ENCODE measurements at regions not wholly inside any gene's neighbourhood (a gene's known extent, or its start where the extent isn't known, plus 50 kb on each side); places are given as distances from the start of the nearest gene placed in this dataset.

DNA sequence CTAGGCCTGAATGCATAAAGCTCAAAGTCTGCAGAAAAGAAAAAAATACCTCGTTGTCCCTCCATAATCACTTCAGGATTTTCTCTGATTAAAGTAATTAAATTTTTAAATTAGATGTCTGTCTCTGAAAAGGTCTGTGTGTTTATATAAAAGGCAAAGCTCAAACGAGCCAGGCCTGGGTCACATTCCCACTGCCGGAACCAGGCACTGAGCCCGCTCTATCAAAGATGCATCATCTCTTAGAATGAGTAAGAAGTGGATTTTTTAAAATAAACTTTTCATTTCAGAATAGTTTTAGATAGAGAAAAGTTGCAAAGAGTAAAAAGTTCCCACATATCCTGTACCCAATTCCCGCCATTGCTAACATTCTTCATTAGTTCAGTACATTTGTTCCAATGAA, 202.1 kb upstream of the KYNU start:
- no peak for TF ChIP-seq EZH2 (IDR thresholded peaks at IDR 0.05; ENCODE audit: low read length, missing control alignments)
- TF ChIP-seq, protein P1, sequence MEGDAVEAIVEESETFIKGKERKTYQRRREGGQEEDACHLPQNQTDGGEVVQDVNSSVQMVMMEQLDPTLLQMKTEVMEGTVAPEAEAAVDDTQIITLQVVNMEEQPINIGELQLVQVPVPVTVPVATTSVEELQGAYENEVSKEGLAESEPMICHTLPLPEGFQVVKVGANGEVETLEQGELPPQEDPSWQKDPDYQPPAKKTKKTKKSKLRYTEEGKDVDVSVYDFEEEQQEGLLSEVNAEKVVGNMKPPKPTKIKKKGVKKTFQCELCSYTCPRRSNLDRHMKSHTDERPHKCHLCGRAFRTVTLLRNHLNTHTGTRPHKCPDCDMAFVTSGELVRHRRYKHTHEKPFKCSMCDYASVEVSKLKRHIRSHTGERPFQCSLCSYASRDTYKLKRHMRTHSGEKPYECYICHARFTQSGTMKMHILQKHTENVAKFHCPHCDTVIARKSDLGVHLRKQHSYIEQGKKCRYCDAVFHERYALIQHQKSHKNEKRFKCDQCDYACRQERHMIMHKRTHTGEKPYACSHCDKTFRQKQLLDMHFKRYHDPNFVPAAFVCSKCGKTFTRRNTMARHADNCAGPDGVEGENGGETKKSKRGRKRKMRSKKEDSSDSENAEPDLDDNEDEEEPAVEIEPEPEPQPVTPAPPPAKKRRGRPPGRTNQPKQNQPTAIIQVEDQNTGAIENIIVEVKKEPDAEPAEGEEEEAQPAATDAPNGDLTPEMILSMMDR (conservative IDR thresholded peaks at IDR 0.05 in 1 of 2, IDR thresholded peaks at IDR 0.05 in 1 of 2; ENCODE audit: low read depth in 1 of 2, low read length in 2 of 2): no peak
